SK-N-SH (cell line): ENCODE measurements at regions not wholly inside any gene's neighbourhood (a gene's known extent, or its start where the extent isn't known, plus 50 kb on each side); places are given as distances from the start of the nearest gene placed in this dataset.

Source experiments
- CTCF ChIA-PET: fragments of 300-600, 350-600 bp; formaldehyde crosslinking; extraction: SDS; loops from one replicate; lab custom pipeline; 2021; lab: Yijun Ruan, JAX
- POLR2A ChIA-PET: fragments of 350-600 bp; sonication (Branson Sonifier 250); formaldehyde crosslinking; extraction: SDS; loops from one replicate; lab custom pipeline; 2020; ENCODE audit warnings: antibody characterized with exemption, inconsistent platforms; lab: Yijun Ruan, JAX
- DNase-seq: peaks from one replicate; pipeline ENCODE4 v3.0.0; 2012
- H2AFZ ChIP-seq: fragments of 200-600 bp; sonication (generic); 2 replicates; pipeline ENCODE4 v1.8.1; 2016; ENCODE audit warnings: antibody characterized with exemption, mild to moderate bottlenecking, low read depth
- H3F3A ChIP-seq: fragments of 200-600 bp; sonication (generic); replicated peaks from 2 replicates; pipeline ENCODE3; 2016; ENCODE audit warnings: antibody characterized with exemption, mild to moderate bottlenecking; ENCODE audit not compliant: insufficient read depth
- H3K27ac ChIP-seq, 2 experiments: fragments of 200-500 bp in 1 of 2; fragments of 200-600 bp in 1 of 2; sonication (Bioruptor generic) in 1 of 2; sonication (generic), shearing (Covaris generic) in 1 of 2; 2 replicates each; pipeline versions ENCODE4 v1.5.1 to v1.6.1; 2014 to 2016; ENCODE audit warnings: low read depth in 2 of 2, inconsistent platforms in 1 of 2, low read length in 1 of 2, mild to moderate bottlenecking in 1 of 2, mixed read lengths in 1 of 2
- H3K27me3 ChIP-seq: fragments of 200-600 bp; sonication (generic), shearing (Covaris generic); 2 replicates; pipeline ENCODE4 v1.6.1; 2016; ENCODE audit warnings: mixed run types; ENCODE audit not compliant: insufficient read depth
- H3K36me3 ChIP-seq, 2 experiments: fragments of 200-500 bp in 1 of 2; fragments of 200-600 bp in 1 of 2; sonication (Bioruptor generic) in 1 of 2; sonication (generic) in 1 of 2; replicated peaks in 1 of 2; 2 replicates each; pipeline versions ENCODE3 to v1.5.1; 2014 to 2016; ENCODE audit warnings: low read length in 1 of 2, mild to moderate bottlenecking in 1 of 2; ENCODE audit not compliant: insufficient read depth in 2 of 2, control insufficient read depth in 1 of 2
- H3K4me1 ChIP-seq, 2 experiments: fragments of 200-500 bp in 1 of 2; fragments of 200-600 bp in 1 of 2; sonication (Bioruptor generic) in 1 of 2; sonication (generic), shearing (Covaris generic) in 1 of 2; 2 replicates each; pipeline versions ENCODE4 v1.5.1 to v1.6.1; 2014 to 2016; ENCODE audit warnings: low read depth in 1 of 2, low read length in 1 of 2, mixed run types in 1 of 2; ENCODE audit not compliant: insufficient read depth in 2 of 2, control insufficient read depth in 1 of 2
- H3K4me2 ChIP-seq: fragments of 200-600 bp; sonication (generic), shearing (Covaris generic); 2 replicates; pipeline ENCODE4 v1.6.1; 2017; ENCODE audit warnings: mixed run types
- H3K4me3 ChIP-seq, 2 experiments: fragments of 200-500 bp in 1 of 2; fragments of 200-600 bp in 1 of 2; sonication (Bioruptor generic) in 1 of 2; sonication (generic), shearing (Covaris generic) in 1 of 2; 2 replicates each; pipeline versions ENCODE4 v1.5.1 to v1.8.1; 2014 to 2016; ENCODE audit warnings: low read depth in 2 of 2, inconsistent platforms in 1 of 2, low read length in 1 of 2, mild to moderate bottlenecking in 1 of 2, mixed read lengths in 1 of 2, moderate library complexity in 1 of 2
- H3K79me2 ChIP-seq: fragments of 200-600 bp; sonication (generic); 2 replicates; pipeline ENCODE4 v1.8.1; 2017; ENCODE audit warnings: mild to moderate bottlenecking; ENCODE audit not compliant: insufficient read depth
- H3K9ac ChIP-seq: fragments of 200-600 bp; sonication (generic); 2 replicates; pipeline ENCODE4 v1.6.1; 2017; ENCODE audit warnings: mixed run types
- H3K9me2 ChIP-seq: fragments of 200-600 bp; sonication (generic); 2 replicates; pipeline ENCODE4 v1.6.1; 2017; ENCODE audit warnings: mixed run types
- H3K9me3 ChIP-seq: fragments of 200-600 bp; sonication (generic); 2 replicates; pipeline ENCODE4 v1.6.1; 2017; ENCODE audit warnings: mixed run types, mild to moderate bottlenecking, moderate library complexity
- H4K20me1 ChIP-seq: fragments of 200-600 bp; sonication (generic); 2 replicates; pipeline ENCODE4 v1.6.1; 2017; ENCODE audit warnings: mild to moderate bottlenecking, mixed run types; ENCODE audit not compliant: insufficient read depth
- CTCF ChIP-seq: fragments of 200-600 bp; sonication (generic); IDR thresholded peaks from 2 replicates; pipeline ENCODE4 v1.6.1; 2017; ENCODE audit warnings: antibody characterized with exemption, mild to moderate bottlenecking, moderate library complexity
- EP300 ChIP-seq, 2 experiments: IDR thresholded peaks; 2 replicates each; pipeline versions ENCODE4 v1.4.0 to v1.6.1; 2012; ENCODE audit warnings: borderline replicate concordance in 1 of 2, low read depth in 1 of 2, low read length in 1 of 2
- FOSL2 ChIP-seq: IDR thresholded peaks from 2 replicates; pipeline ENCODE4 v1.4.0; 2012; ENCODE audit warnings: low read depth, mild to moderate bottlenecking, moderate library complexity, borderline replicate concordance
- FOXJ3 ChIP-seq: sonication (generic); formaldehyde crosslinking; IDR thresholded peaks from 2 replicates; pipeline ENCODE4 v1.5.1; 2020; ENCODE audit warnings: mild to moderate bottlenecking, missing genetic modification reagents
- FOXM1 ChIP-seq: IDR thresholded peaks from 2 replicates; pipeline ENCODE4 v1.4.0; 2012; ENCODE audit warnings: low read depth, mild to moderate bottlenecking
- GATA2 ChIP-seq: sonication (generic); formaldehyde crosslinking; IDR thresholded peaks from 2 replicates; pipeline ENCODE4 v1.5.0; 2020; ENCODE audit warnings: mild to moderate bottlenecking, missing genetic modification reagents
- MEF2A ChIP-seq: IDR thresholded peaks from 2 replicates; pipeline ENCODE4 v1.4.0; 2012; ENCODE audit warnings: low read depth, borderline replicate concordance
- MXI1 ChIP-seq: IDR thresholded peaks from 2 replicates; pipeline ENCODE4 v1.6.1; 2012; ENCODE audit warnings: mild to moderate bottlenecking, low read depth, low read length, improper control_type of control experiment
- NFIC ChIP-seq: IDR thresholded peaks from 2 replicates; pipeline ENCODE4 v1.4.0; 2012; ENCODE audit warnings: borderline replicate concordance
- REST ChIP-seq: IDR thresholded peaks from 2 replicates; pipeline ENCODE4 v1.6.1; 2012; ENCODE audit warnings: mild to moderate bottlenecking, low read depth, low read length, moderate library complexity
- RFX5 ChIP-seq: IDR thresholded peaks from 2 replicates; pipeline ENCODE4 v1.6.1; 2012; ENCODE audit warnings: mild to moderate bottlenecking, improper control_type of control experiment, low read length
- TAF1 ChIP-seq: IDR thresholded peaks from 2 replicates; pipeline ENCODE4 v1.6.1; 2012; ENCODE audit warnings: low read depth, mild to moderate bottlenecking, low read length, moderate library complexity, borderline replicate concordance
- YY1 ChIP-seq: IDR thresholded peaks from 2 replicates; pipeline ENCODE4 v1.4.0; 2012; ENCODE audit warnings: low read depth, mild to moderate bottlenecking
- ZBTB33 ChIP-seq: IDR thresholded peaks from 2 replicates; pipeline ENCODE4 v1.4.0; 2012; ENCODE audit warnings: low read depth, borderline replicate concordance
- WGBS: methylation state at CpG from one replicate; pipeline ENCODE4 v1.1.6; 2017; ENCODE audit warnings: low lambda C conversion rate; 5-methylcytosine and 5-hydroxymethylcytosine counted together

- POLR2A ChIA-PET = no interaction called here
Measured at GRCh38 chr3:94365006-94365405, 302.1 kb downstream of the NSUN3 start.

More at GRCh38 chr3:94365006-94365405, 302.1 kb downstream of the NSUN3 start:
- TF ChIP-seq NFIC = no peak
- TF ChIP-seq FOXM1 = no peak
- no peak for TF ChIP-seq CTCF
- no peak for TF ChIP-seq MEF2A
- no peak for TF ChIP-seq YY1
- TF ChIP-seq EP300 (IDR thresholded peaks at IDR 0.05; ENCODE audit: borderline replicate concordance in 1 of 2, low read depth in 1 of 2, low read length in 1 of 2) = no peak
- no peak for TF ChIP-seq GATA2 (CRISPR knock-in tag)
- no peak for TF ChIP-seq FOSL2
- no peak for TF ChIP-seq MXI1
- TF ChIP-seq FOXJ3 (CRISPR knock-in tag) = no peak
- no peak for TF ChIP-seq ZBTB33
- TF ChIP-seq TAF1 = no peak
- no peak for TF ChIP-seq RFX5
- no peak for TF ChIP-seq REST
- CTCF ChIA-PET = no interaction called here
- Histone ChIP-seq H3K79me2 (no peaks in the 10 kb centered on the region), H3K9me3 (no peaks in the 10 kb centered on the region), H3K4me1 (no peaks in the 10 kb centered on the region; a peak in 1 of 4 replicates), H3K4me3 (no peak overlapping the region), H3K36me3 (no peaks in the 10 kb centered on the region), H4K20me1 (no peaks in the 10 kb centered on the region), H3K4me2 (no peak overlapping the region), H2AFZ (no peak overlapping the region), H3K27ac (no peak overlapping the region), H3K9me2 (no peaks in the 10 kb centered on the region), H3K27me3 (no peaks in the 10 kb centered on the region), H3K9ac (no peak overlapping the region), H3F3A (no peaks in the 10 kb centered on the region)
- no peak for DNase-seq
- 73% methylated on average over 3 of the region's 3 CpGs for whole genome bisulfite sequencing
